Rectal smooth muscle tissue (tissue), 1 donor: ENCODE measurements at regions not wholly inside any gene's neighbourhood (a gene's known extent, or its start where the extent isn't known, plus 50 kb on each side); places are given as distances from the start of the nearest gene placed in this dataset.

ENCODE experiments used
- H3K27ac ChIP-seq: one replicate; pipeline ENCODE4 v1.7.0; 2013; ENCODE audit warnings: low read depth, low read length, inconsistent platforms
- H3K27me3 ChIP-seq: one replicate; pipeline ENCODE4 v1.7.0; 2013; ENCODE audit warnings: low read length; ENCODE audit not compliant: control insufficient read depth, insufficient read depth
- H3K36me3 ChIP-seq: one replicate; pipeline ENCODE4 v1.7.0; 2013; ENCODE audit warnings: low read length; ENCODE audit not compliant: control insufficient read depth, insufficient read depth
- H3K4me1 ChIP-seq: one replicate; pipeline ENCODE4 v1.7.0; 2013; ENCODE audit warnings: low read length; ENCODE audit not compliant: control insufficient read depth, insufficient read depth
- H3K4me3 ChIP-seq: one replicate; pipeline ENCODE4 v1.7.0; 2013; ENCODE audit warnings: low read length
- H3K9ac ChIP-seq: one replicate; pipeline ENCODE4 v1.7.0; 2013; ENCODE audit warnings: low read length

DNA sequence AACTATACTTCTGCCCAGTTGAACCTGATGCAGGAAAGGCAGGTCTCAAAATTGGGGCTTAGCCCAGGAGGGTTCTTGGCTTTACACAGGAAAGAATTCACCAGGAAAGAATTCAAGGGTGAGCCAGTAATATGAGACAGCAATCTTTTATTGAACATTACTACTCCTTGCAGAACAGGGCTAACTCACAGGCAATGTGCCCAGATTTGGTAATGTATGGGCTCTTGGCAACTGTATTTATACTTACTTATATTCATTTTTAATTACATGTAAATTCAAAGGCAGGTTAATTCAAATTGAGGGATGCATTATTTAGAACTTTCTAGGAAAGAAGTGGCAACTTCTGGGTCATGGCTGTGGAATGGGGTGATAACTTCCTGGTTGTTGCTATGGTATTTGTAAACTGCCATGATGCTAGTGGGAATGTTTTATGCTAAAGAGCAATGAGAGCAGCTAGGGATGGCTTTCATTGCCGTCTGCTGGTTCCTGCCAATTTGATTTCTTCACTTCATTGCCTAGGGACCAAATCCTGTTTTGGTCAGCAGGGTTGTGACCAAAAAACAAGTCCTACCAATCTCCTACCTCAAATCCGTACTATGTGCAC, 107.5 kb downstream of the CHRM3 start:
- Histone ChIP-seq H3K36me3 (no peaks in the 10 kb centered on the region), H3K9ac (no peak overlapping the region), H3K27me3 (no peaks in the 10 kb centered on the region), H3K27ac (no peak overlapping the region), H3K4me1 (no peaks in the 10 kb centered on the region), H3K4me3 (no peak overlapping the region)

DNA sequence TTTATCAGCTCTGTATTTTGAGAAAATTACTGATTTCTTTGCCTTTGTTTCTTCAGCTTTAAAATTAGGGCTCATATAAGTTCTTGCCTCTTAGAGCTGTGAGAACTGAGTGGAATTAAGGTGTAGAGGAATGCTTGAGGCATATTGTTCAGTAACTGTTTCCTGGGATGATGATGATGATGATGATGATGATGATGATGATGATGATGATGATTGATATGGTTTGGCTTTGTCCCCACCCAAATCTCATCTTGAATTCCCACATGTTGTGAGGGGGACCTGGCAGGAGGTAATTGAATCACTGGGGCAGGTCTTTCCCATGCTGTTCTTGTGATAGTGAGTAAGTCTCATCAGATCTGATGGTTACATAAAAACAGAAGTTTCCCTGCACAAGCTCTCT, 118.7 kb downstream of the CHRM3 start:
- no peaks in the 10 kb centered on the region for H3K27me3 ChIP-seq
- no peak overlapping the region for H3K27ac ChIP-seq
- H3K9ac ChIP-seq, result no peak overlapping the region
- no peak overlapping the region for H3K4me3 ChIP-seq
- H3K4me1 ChIP-seq, result no peaks in the 10 kb centered on the region
- H3K36me3 ChIP-seq, result no peaks in the 10 kb centered on the region

- Histone ChIP-seq H3K27me3 (no peaks in the 10 kb centered on the region), H3K36me3 (no peaks in the 10 kb centered on the region), H3K4me3 (no peak overlapping the region), H3K27ac (no peak overlapping the region), H3K4me1 (no peaks in the 10 kb centered on the region), H3K9ac (no peak overlapping the region)
These were observed 121.5 kb downstream of the CHRM3 start for GRCh38 chr1:239507826-239508225.

DNA sequence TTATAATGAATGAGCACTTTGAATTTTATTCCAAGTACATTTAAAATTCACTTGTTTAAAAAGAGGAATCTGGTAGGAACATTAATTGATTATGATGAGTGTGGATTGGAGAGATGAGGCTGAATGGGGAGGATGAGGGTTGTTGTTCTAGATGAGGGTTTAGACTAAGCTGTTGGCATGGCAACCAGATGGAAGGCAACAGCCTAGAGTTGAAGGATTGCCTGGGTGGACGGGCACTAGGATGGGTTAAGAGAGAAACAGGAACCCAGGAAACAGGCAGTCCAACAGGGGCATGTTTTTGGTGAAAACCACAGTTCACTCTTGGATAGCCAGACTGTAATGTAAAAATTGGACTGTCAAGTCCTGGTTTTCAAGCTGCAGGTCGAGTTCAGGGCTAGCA, 125.5 kb downstream of the CHRM3 start:
- H3K27ac ChIP-seq, result no peak overlapping the region
- H3K4me1 ChIP-seq, result no peaks in the 10 kb centered on the region
- no peak overlapping the region for H3K4me3 ChIP-seq
- H3K9ac ChIP-seq, result no peak overlapping the region
- no peaks in the 10 kb centered on the region for H3K27me3 ChIP-seq
- no peaks in the 10 kb centered on the region for H3K36me3 ChIP-seq

DNA sequence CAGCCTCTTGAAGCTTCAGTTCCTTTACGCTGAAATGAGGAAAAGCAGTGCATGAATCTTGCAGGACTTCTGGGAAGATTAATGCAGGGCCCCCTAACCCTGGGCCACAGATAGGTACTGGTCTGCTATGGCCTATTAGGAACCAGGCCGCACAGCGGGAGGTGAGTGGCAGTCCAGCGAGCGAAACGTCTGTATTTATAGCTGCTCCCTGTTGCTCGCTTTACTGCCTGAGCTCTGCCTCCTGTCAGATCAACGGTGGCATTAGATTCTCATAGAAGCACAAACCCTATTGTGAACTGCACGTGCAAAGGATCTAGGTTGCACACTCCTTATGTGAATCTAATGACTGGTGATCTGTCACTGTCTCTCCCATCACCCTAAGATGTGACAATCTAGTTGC, 130.2 kb downstream of the CHRM3 start:
- Histone ChIP-seq H3K4me1 (no peaks in the 10 kb centered on the region), H3K27ac (no peak overlapping the region), H3K36me3 (no peaks in the 10 kb centered on the region), H3K9ac (no peak overlapping the region), H3K27me3 (no peaks in the 10 kb centered on the region), H3K4me3 (no peak overlapping the region)

- Histone ChIP-seq H3K27ac (no peak overlapping the region), H3K36me3 (no peaks in the 10 kb centered on the region), H3K9ac (no peak overlapping the region)
These were observed 140.0 kb downstream of the CHRM3 start for GRCh38 chr1:239526391-239526790.

GRCh38 chr1:239527051-239527693, 140.8 kb downstream of the CHRM3 start:
- Histone ChIP-seq H3K4me1 (no peaks in the 10 kb centered on the region), H3K4me3 (no peak overlapping the region), H3K36me3 (no peaks in the 10 kb centered on the region), H3K27ac (no peak overlapping the region), H3K27me3 (no peaks in the 10 kb centered on the region), H3K9ac (no peak overlapping the region)

More at GRCh38 chr1:239526391-239526790, 140.0 kb downstream of the CHRM3 start:
- Histone ChIP-seq H3K4me1 (no peaks in the 10 kb centered on the region), H3K27me3 (no peaks in the 10 kb centered on the region), H3K4me3 (no peak overlapping the region)

DNA sequence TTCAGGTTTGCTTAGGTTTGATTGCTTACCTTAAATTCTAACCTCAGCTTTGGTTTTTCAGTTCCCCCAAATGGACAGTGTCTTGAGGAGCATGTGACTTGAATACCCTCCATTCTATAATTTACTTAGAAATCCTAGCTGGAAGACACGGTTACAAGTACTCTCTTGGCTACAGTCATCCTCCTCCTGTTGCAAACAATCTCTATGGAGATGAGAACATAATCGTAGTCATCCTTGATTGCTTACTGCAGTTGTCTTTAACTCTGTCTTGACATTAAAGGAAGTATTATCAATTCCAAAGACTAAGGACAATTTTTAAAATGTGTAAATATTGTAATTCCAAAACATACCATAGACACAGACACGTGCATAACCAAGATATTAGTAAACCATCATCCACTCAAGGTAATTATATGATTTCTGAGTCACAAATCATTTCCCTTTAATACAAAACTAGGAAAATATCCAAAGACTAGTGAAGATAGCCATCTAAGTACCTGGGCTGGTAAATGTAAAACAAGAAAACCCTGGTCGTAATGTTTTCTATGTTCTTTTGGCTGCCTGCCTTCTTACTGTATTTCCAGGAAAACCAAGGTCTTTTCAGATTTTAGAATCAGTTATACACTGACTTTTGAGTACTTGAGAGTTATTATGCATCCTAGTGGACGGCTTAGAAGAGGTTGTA, 149.9 kb downstream of the CHRM3 start:
- Histone ChIP-seq H3K9ac (no peak overlapping the region), H3K4me1 (peaks cover 8% of the 10 kb centered on the region), H3K36me3 (no peaks in the 10 kb centered on the region), H3K4me3 (no peak overlapping the region), H3K27me3 (no peaks in the 10 kb centered on the region), H3K27ac (no peak overlapping the region)

DNA sequence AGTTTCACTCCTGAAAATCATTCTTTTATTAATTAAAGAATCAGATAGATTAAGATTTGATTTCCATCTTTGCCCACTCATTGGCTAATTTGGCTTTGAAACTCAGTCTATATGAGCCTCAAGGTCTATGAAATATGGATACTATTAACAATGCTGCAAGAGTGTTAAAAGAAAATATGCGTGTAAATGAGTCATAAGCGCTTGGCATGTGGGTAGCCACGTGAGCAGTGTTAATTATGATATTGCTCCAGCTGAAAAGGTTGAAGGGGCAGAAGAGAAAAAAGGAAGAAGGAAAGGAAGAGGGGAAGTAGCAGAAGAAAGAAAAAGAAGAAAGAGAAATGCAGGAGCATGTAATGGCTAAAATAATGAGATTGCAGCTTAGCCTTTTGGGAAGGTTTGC, 151.4 kb downstream of the CHRM3 start:
- Histone ChIP-seq H3K9ac (no peak overlapping the region), H3K4me1 (peaks cover 8% of the 10 kb centered on the region), H3K36me3 (no peaks in the 10 kb centered on the region), H3K4me3 (no peak overlapping the region), H3K27ac (no peak overlapping the region), H3K27me3 (no peaks in the 10 kb centered on the region)

GRCh38 chr1:239538239-239538988, 152.0 kb downstream of the CHRM3 start:
- no peaks in the 10 kb centered on the region for H3K27me3 ChIP-seq
- no peak overlapping the region for H3K27ac ChIP-seq
- no peak overlapping the region for H3K4me3 ChIP-seq
- H3K4me1 ChIP-seq, result peaks cover 8% of the 10 kb centered on the region
- no peak overlapping the region for H3K9ac ChIP-seq
- H3K36me3 ChIP-seq, result no peaks in the 10 kb centered on the region

- no peak overlapping the region for H3K27ac ChIP-seq
- H3K27me3 ChIP-seq, result no peaks in the 10 kb centered on the region
- H3K4me1 ChIP-seq, result peaks cover 8% of the 10 kb centered on the region
- no peak overlapping the region for H3K4me3 ChIP-seq
- H3K9ac ChIP-seq, result no peak overlapping the region
- no peaks in the 10 kb centered on the region for H3K36me3 ChIP-seq
These were observed 152.7 kb downstream of the CHRM3 start for GRCh38 chr1:239539051-239539450.

DNA sequence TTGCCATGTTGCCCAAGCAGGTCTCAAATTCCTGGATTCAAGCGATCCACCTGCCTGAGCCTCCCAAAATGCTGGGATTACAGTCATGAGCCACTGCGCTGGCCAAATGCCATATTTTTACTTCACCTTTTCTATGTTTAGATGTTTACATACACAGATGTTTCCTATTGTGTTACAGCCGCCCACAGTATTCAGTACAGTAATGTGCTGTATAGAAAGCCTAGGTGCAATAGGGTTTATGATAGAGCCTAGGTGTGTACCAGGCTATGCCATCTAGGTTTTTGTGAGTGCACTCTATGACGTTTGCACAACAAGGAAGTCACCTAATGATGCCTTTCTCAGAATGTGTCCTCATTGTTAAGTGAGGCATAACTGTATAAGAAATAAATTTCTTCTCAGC, 153.4 kb downstream of the CHRM3 start:
- no peak overlapping the region for H3K27ac ChIP-seq
- no peaks in the 10 kb centered on the region for H3K36me3 ChIP-seq
- H3K4me3 ChIP-seq, result no peak overlapping the region
- H3K9ac ChIP-seq, result no peak overlapping the region
- H3K4me1 ChIP-seq, result peaks cover 8% of the 10 kb centered on the region
- no peaks in the 10 kb centered on the region for H3K27me3 ChIP-seq
